GM23338 (cell line): ENCODE measurements at regions not wholly inside any gene's neighbourhood (a gene's known extent, or its start where the extent isn't known, plus 50 kb on each side); places are given as distances from the start of the nearest gene placed in this dataset.

ENCODE experiments used
- ATAC-seq: fragments of 200-7000 bp; cut with Tn5 transposase; 3 replicates; pipeline ENCODE4 v1.9.1; 2020
- DNase-seq: peaks from one replicate; pipeline ENCODE4 v3.0.0-alpha.2; 2015; ENCODE audit warnings: low spot score
- H2AFZ ChIP-seq: fragments of 200-600 bp; sonication (generic); 2 replicates; pipeline ENCODE4 v1.8.0; 2016; ENCODE audit warnings: antibody characterized with exemption, mild to moderate bottlenecking, moderate library complexity
- H3F3A ChIP-seq: fragments of 200-600 bp; sonication (generic); replicated peaks from 2 replicates; pipeline ENCODE4 v1.8.0; 2017; ENCODE audit warnings: antibody characterized with exemption, mixed run types, low read depth
- H3K27ac ChIP-seq: fragments of 200-600 bp; sonication (generic); 2 replicates; pipeline ENCODE4 v1.6.1; 2016; ENCODE audit warnings: low read depth
- H3K27me3 ChIP-seq: fragments of 200-600 bp; sonication (generic); 2 replicates; pipeline ENCODE4 v1.8.0; 2016; ENCODE audit warnings: mild to moderate bottlenecking, mixed run types, moderate library complexity; ENCODE audit not compliant: insufficient read depth
- H3K36me3 ChIP-seq: fragments of 200-600 bp; sonication (generic); 2 replicates; pipeline ENCODE4 v1.8.0; 2016; ENCODE audit warnings: mild to moderate bottlenecking; ENCODE audit not compliant: insufficient read depth
- H3K4me1 ChIP-seq: fragments of 200-600 bp; sonication (generic); 2 replicates; pipeline ENCODE4 v1.8.0; 2016; ENCODE audit warnings: mild to moderate bottlenecking, moderate library complexity; ENCODE audit not compliant: insufficient read depth
- H3K4me2 ChIP-seq: fragments of 200-600 bp; sonication (generic); 2 replicates; pipeline ENCODE4 v1.7.1; 2017; ENCODE audit warnings: mixed run types
- H3K4me3 ChIP-seq: fragments of 200-600 bp; sonication (generic); 2 replicates; pipeline ENCODE4 v1.6.1; 2016; ENCODE audit warnings: mixed run types
- H3K79me2 ChIP-seq: fragments of 200-600 bp; sonication (generic); replicated peaks from 2 replicates; pipeline ENCODE4 v1.8.0; 2017; ENCODE audit warnings: mild to moderate bottlenecking; ENCODE audit not compliant: insufficient read depth
- H3K9me2 ChIP-seq: fragments of 200-600 bp; sonication (generic); 2 replicates; pipeline ENCODE4 v1.8.0; 2017; ENCODE audit not compliant: insufficient read depth
- H4K20me1 ChIP-seq: fragments of 200-600 bp; sonication (generic); replicated peaks from 2 replicates; pipeline ENCODE4 v1.8.0; 2017; ENCODE audit warnings: mild to moderate bottlenecking; ENCODE audit not compliant: insufficient read depth
- H3K27ac Mint-ChIP-seq: 2 replicates; pipeline ENCODE4 v1.8.0; 2020; ENCODE audit warnings: inconsistent platforms, mild to moderate bottlenecking, moderate library complexity, mixed read lengths
- H3K27me3 Mint-ChIP-seq: 3 replicates; pipeline ENCODE4 v1.8.0; 2022; ENCODE audit warnings: low read depth, mild to moderate bottlenecking, moderate library complexity, mixed read lengths, inconsistent platforms; ENCODE audit not compliant: insufficient read depth, poor library complexity
- H3K36me3 Mint-ChIP-seq: 3 replicates; pipeline ENCODE4 v1.8.0; 2021; ENCODE audit warnings: low read depth, mild to moderate bottlenecking, inconsistent platforms, moderate library complexity, mixed read lengths
- H3K4me1 Mint-ChIP-seq: 3 replicates; pipeline ENCODE4 v1.8.0; 2020; ENCODE audit warnings: mild to moderate bottlenecking, inconsistent platforms, mixed read lengths
- H3K4me3 Mint-ChIP-seq: 3 replicates; pipeline ENCODE4 v1.8.0; 2021; ENCODE audit warnings: moderate library complexity, mild to moderate bottlenecking, inconsistent platforms, mixed read lengths
- H3K9me3 Mint-ChIP-seq: 3 replicates; pipeline ENCODE4 v1.8.0; 2020; ENCODE audit warnings: moderate library complexity, mild to moderate bottlenecking, inconsistent platforms, mixed read lengths
- CREB1 ChIP-seq: fragments of 250-450 bp; sonication (Bioruptor Pico); IDR thresholded peaks from 2 replicates; pipeline ENCODE4 v1.5.0; 2020; ENCODE audit warnings: low read depth, mild to moderate bottlenecking, moderate library complexity
- CTCF ChIP-seq, 2 experiments: fragments of 200-600 bp in 1 of 2; sonication (generic) in 1 of 2; conservative IDR thresholded peaks; 2 replicates each; pipeline versions ENCODE4 v1.5.1 to v1.6.1; 2016 to 2017; ENCODE audit warnings: antibody characterized with exemption in 2 of 2, low read depth in 2 of 2, mild to moderate bottlenecking in 2 of 2, moderate library complexity in 1 of 2
- EZH2 ChIP-seq: fragments of 200-600 bp; sonication (generic); IDR thresholded peaks from one replicate; pipeline ENCODE4 v1.8.0; 2017; ENCODE audit warnings: antibody characterized with exemption, mild to moderate bottlenecking, low read depth; ENCODE audit not compliant: unreplicated experiment
- JUNB ChIP-seq: IDR thresholded peaks from one replicate; pipeline ENCODE4 v1.6.1; 2016; ENCODE audit warnings: antibody characterized with exemption; ENCODE audit not compliant: unreplicated experiment
- POLR2AphosphoS5 ChIP-seq: IDR thresholded peaks from 2 replicates; pipeline ENCODE4 v1.6.1; 2016; ENCODE audit warnings: antibody characterized with exemption, low read depth
- STAT1 ChIP-seq: IDR thresholded peaks from one replicate; pipeline ENCODE4 v1.6.1; 2016; ENCODE audit warnings: antibody characterized with exemption; ENCODE audit not compliant: unreplicated experiment
- ZNF114 ChIP-seq: fragments of 250-450 bp; sonication (Bioruptor Pico); IDR thresholded peaks from 2 replicates; pipeline ENCODE4 v1.5.0; 2020; ENCODE audit warnings: mild to moderate bottlenecking, moderate library complexity
- ZNF331 ChIP-seq: fragments of 250-450 bp; sonication (Bioruptor Pico); IDR thresholded peaks from 2 replicates; pipeline ENCODE4 v1.5.0; 2020; ENCODE audit warnings: low read depth, mild to moderate bottlenecking, moderate library complexity
- ZNF462 ChIP-seq: fragments of 250-450 bp; sonication (Bioruptor Pico); IDR thresholded peaks from 2 replicates; pipeline ENCODE4 v1.5.0; 2020; ENCODE audit warnings: mild to moderate bottlenecking, moderate library complexity

- Histone ChIP-seq H3K4me2 (no peak overlapping the region), H3K4me3 (no peak overlapping the region), H3K9me2 (peaks cover 5% of the 10 kb centered on the region; the same call in 1 of the 2 replicates), H3K27me3 (no peaks in the 10 kb centered on the region), H2AFZ (peak overlapping the region; percentile 89), H3F3A (no peaks in the 10 kb centered on the region), H3K4me1 (peaks cover 18% of the 10 kb centered on the region), H3K36me3 (no peaks in the 10 kb centered on the region), H4K20me1 (no peaks in the 10 kb centered on the region), H3K79me2 (no peaks in the 10 kb centered on the region), H3K27ac (no peak overlapping the region)
- peaks cover 1% of the 10 kb centered on the region for H3K27me3 Mint-ChIP-seq
- peak overlapping the region; percentile 85; the same call in 1 of the 2 replicates for H3K27ac Mint-ChIP-seq
- no peak for TF ChIP-seq JUNB
- peaks cover 4% of the 10 kb centered on the region; the same call in 2 of the 3 replicates for H3K36me3 Mint-ChIP-seq
- ATAC-seq = peak; percentile 71
- peaks cover 7% of the 10 kb centered on the region; the same call in 2 of the 3 replicates for H3K9me3 Mint-ChIP-seq
- H3K4me3 Mint-ChIP-seq = no peak overlapping the region
- peaks cover 12% of the 10 kb centered on the region for H3K4me1 Mint-ChIP-seq
- peak; percentile 24 for DNase-seq
These were observed 140.9 kb upstream of the CRIM1 start for GRCh38 chr2:36214691-36215090.

- no peak overlapping the region for H3K4me2 ChIP-seq
- H3F3A ChIP-seq = no peaks in the 10 kb centered on the region
- Mint-ChIP-seq H3K4me3 (no peak overlapping the region), H3K27me3 (no peaks in the 10 kb centered on the region), H3K27ac (no peak overlapping the region), H3K36me3 (no peaks in the 10 kb centered on the region), H3K9me3 (peaks cover 7% of the 10 kb centered on the region; the same call in 2 of the 3 replicates), H3K4me1 (no peaks in the 10 kb centered on the region)
- no peaks in the 10 kb centered on the region for H3K27me3 ChIP-seq
- H2AFZ ChIP-seq = no peak overlapping the region
- no peak overlapping the region for H3K4me3 ChIP-seq
- H3K4me1 ChIP-seq = no peaks in the 10 kb centered on the region
- no peaks in the 10 kb centered on the region for H3K79me2 ChIP-seq
- ATAC-seq = no peak
- H4K20me1 ChIP-seq = no peaks in the 10 kb centered on the region
- TF ChIP-seq STAT1 (no peak), CREB1 (CRISPR knock-in tag) (no peak), JUNB (no peak), CTCF (conservative IDR thresholded peaks at IDR 0.05; ENCODE audit: low read depth in 2 of 2) (no peak), POLR2AphosphoS5 (no peak), EZH2 (no peak), ZNF331 (no peak), ZNF114 (CRISPR knock-in tag) (no peak), ZNF462 (no peak)
- peaks cover 7% of the 10 kb centered on the region for H3K9me2 ChIP-seq
- no peak overlapping the region for H3K27ac ChIP-seq
- DNase-seq = no peak
- no peaks in the 10 kb centered on the region for H3K36me3 ChIP-seq
These were observed 152.2 kb upstream of the CRIM1 start for GRCh38 chr2:36203366-36203765.
